ENCODE measurements at regions not wholly inside any gene's neighbourhood (a gene's known extent, or its start where the extent isn't known, plus 50 kb on each side); places are given as distances from the start of the nearest gene placed in this dataset.

- TF ChIP-seq CTCF (conservative IDR thresholded peaks at IDR 0.05) (no peak), ZFX (IDR thresholded peaks at IDR 0.05) (no peak)
Observed at GRCh38 chr7:38025815-38026214, 105.4 kb downstream of the EPDR1 start.
